Calu3 (cell line): ENCODE measurements at regions not wholly inside any gene's neighbourhood (a gene's known extent, or its start where the extent isn't known, plus 50 kb on each side); places are given as distances from the start of the nearest gene placed in this dataset.

Experiments
- BruUV-seq: library from RNA; stranded (reverse); fragments of 400-500 nt; replicated peaks from 2 replicates; lab custom pipeline; 2021; lab: Mats Ljungman, UMichigan
- CTCF ChIA-PET: fragments of 300-600 bp; sonication (Branson Sonifier 250); formaldehyde crosslinking; loops from one replicate; lab custom pipeline; 2022; ENCODE audit warnings: antibody characterized with exemption; lab: Charles Lee
- DNase-seq: peaks from one replicate; pipeline ENCODE4 v3.0.0; 2022
- H3K27ac Mint-ChIP-seq: one replicate; pipeline ENCODE4 v1.8.0; 2022; ENCODE audit warnings: mixed read lengths; ENCODE audit not compliant: unreplicated experiment
- H3K27me3 Mint-ChIP-seq: one replicate; pipeline ENCODE4 v1.8.0; 2022; ENCODE audit warnings: mixed read lengths; ENCODE audit not compliant: unreplicated experiment
- H3K36me3 Mint-ChIP-seq: one replicate; pipeline ENCODE4 v1.8.0; 2022; ENCODE audit warnings: mild to moderate bottlenecking, moderate library complexity, mixed read lengths; ENCODE audit not compliant: insufficient read depth, unreplicated experiment
- H3K4me1 Mint-ChIP-seq: one replicate; pipeline ENCODE4 v1.8.0; 2022; ENCODE audit warnings: mild to moderate bottlenecking, low read depth, mixed read lengths; ENCODE audit not compliant: unreplicated experiment
- H3K4me3 Mint-ChIP-seq: one replicate; pipeline ENCODE4 v1.8.0; 2022; ENCODE audit warnings: mild to moderate bottlenecking, low read depth, moderate library complexity, mixed read lengths; ENCODE audit not compliant: unreplicated experiment
- H3K9me3 Mint-ChIP-seq: one replicate; pipeline ENCODE4 v1.8.0; 2022; ENCODE audit warnings: low read depth, mixed read lengths; ENCODE audit not compliant: unreplicated experiment
- intact Hi-C: fragments of 100-400 bp; cut with micrococcal nuclease; formaldehyde crosslinking; loops from one replicate; pipeline ENCODE4 v1.10.0; 2022; ENCODE audit not compliant: unreplicated experiment
- TF ChIP-seq, protein P1 (sequence below): fragments of 200-600 bp; IDR thresholded peaks from one replicate; pipeline ENCODE4 v1.8.0; 2022; ENCODE audit warnings: antibody characterized with exemption; ENCODE audit not compliant: unreplicated experiment

GRCh38 chr13:88068316-88068715, 397.1 kb downstream of the SLITRK5 start:
- CTCF ChIA-PET, result no interaction called here
- Mint-ChIP-seq H3K27ac (no peak overlapping the region), H3K4me1 (no peaks in the 10 kb centered on the region), H3K27me3 (no peaks in the 10 kb centered on the region), H3K9me3 (peaks cover 5% of the 10 kb centered on the region), H3K4me3 (no peak overlapping the region), H3K36me3 (no peaks in the 10 kb centered on the region)
- DNase-seq, result no peak
- intact Hi-C loops, result no loop called here
- no TSS peak for BruUV-seq
- TF ChIP-seq, protein P1, sequence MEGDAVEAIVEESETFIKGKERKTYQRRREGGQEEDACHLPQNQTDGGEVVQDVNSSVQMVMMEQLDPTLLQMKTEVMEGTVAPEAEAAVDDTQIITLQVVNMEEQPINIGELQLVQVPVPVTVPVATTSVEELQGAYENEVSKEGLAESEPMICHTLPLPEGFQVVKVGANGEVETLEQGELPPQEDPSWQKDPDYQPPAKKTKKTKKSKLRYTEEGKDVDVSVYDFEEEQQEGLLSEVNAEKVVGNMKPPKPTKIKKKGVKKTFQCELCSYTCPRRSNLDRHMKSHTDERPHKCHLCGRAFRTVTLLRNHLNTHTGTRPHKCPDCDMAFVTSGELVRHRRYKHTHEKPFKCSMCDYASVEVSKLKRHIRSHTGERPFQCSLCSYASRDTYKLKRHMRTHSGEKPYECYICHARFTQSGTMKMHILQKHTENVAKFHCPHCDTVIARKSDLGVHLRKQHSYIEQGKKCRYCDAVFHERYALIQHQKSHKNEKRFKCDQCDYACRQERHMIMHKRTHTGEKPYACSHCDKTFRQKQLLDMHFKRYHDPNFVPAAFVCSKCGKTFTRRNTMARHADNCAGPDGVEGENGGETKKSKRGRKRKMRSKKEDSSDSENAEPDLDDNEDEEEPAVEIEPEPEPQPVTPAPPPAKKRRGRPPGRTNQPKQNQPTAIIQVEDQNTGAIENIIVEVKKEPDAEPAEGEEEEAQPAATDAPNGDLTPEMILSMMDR, result no peak

- H3K4me1 Mint-ChIP-seq, result no peaks in the 10 kb centered on the region
- TF ChIP-seq, protein P1, result no peak
- no peaks in the 10 kb centered on the region for H3K36me3 Mint-ChIP-seq
- no peak overlapping the region for H3K4me3 Mint-ChIP-seq
- BruUV-seq, result no TSS peak
- no peak overlapping the region for H3K27ac Mint-ChIP-seq
- intact Hi-C loops, result no loop called here
- DNase-seq, result no peak
- no peaks in the 10 kb centered on the region for H3K27me3 Mint-ChIP-seq
- CTCF ChIA-PET, result no interaction called here
- peaks cover 5% of the 10 kb centered on the region for H3K9me3 Mint-ChIP-seq
Observed at GRCh38 chr13:88068975-88069374, 397.8 kb downstream of the SLITRK5 start.

- Mint-ChIP-seq H3K4me3 (no peak overlapping the region), H3K27me3 (no peaks in the 10 kb centered on the region), H3K27ac (no peak overlapping the region), H3K4me1 (no peaks in the 10 kb centered on the region), H3K36me3 (no peaks in the 10 kb centered on the region), H3K9me3 (peaks cover 2% of the 10 kb centered on the region)
- TF ChIP-seq, protein P1, result no peak
- no peak for DNase-seq
- CTCF ChIA-PET, result no interaction called here
- intact Hi-C loops, result no loop called here
- BruUV-seq, result no TSS peak
Observed at GRCh38 chr13:88071371-88071770, 400.2 kb downstream of the SLITRK5 start.

DNA sequence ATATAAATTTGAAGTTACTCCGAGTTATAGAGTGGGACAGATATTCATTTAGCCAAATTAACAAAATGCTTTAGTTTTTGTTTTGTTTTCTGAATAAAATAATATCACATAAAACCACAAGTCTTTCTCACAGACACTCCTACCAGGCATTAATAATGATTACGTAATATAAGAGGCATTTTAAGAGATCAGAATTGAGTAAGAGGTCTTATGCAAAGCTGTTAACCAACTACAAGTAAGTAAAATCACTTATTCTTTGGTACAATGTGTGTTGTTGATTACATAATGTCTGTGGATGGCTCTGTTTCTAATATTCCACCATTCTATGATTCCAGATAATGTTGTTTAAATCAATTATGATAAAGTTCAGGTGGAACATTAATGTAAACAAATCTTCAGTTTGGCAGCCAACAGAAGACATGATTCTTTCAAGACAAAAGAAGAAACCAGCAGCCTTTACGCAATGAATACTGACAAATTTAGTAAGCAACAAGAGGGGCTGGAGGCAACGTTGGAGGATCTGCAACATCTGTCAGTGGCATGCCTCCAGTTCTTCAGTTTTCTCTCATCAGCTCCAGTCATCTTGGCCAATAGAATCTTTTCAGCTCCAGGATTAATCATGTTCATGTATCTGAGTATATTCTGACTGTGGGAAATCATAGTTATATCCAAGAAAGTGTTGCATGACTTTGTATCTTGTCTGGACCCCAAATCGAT, 403.8 kb downstream of the SLITRK5 start:
- Mint-ChIP-seq H3K9me3 (peaks cover 3% of the 10 kb centered on the region), H3K27ac (no peak overlapping the region), H3K4me1 (no peaks in the 10 kb centered on the region), H3K36me3 (no peaks in the 10 kb centered on the region), H3K4me3 (no peak overlapping the region), H3K27me3 (no peaks in the 10 kb centered on the region)
- CTCF ChIA-PET, result no interaction called here
- TF ChIP-seq, protein P1, result no peak
- intact Hi-C loops, result no loop called here
- BruUV-seq, result no TSS peak
- DNase-seq, result no peak
